B cell (primary cell): ENCODE measurements at regions not wholly inside any gene's neighbourhood (a gene's known extent, or its start where the extent isn't known, plus 50 kb on each side); places are given as distances from the start of the nearest gene placed in this dataset.

Source experiments
- EZH2 ChIP-seq: IDR thresholded peaks from 2 replicates; pipeline ENCODE4 v1.6.1; 2012; ENCODE audit warnings: borderline replicate concordance, low read depth, mild to moderate bottlenecking, moderate library complexity, low read length; ENCODE audit not compliant: insufficient read depth, poor library complexity, severe bottlenecking
- TF ChIP-seq, protein P1 (sequence below): fragments of 200-600 bp; IDR thresholded peaks from one replicate; pipeline ENCODE4 v1.8.0; 2022; ENCODE audit warnings: antibody characterized with exemption, mild to moderate bottlenecking

DNA sequence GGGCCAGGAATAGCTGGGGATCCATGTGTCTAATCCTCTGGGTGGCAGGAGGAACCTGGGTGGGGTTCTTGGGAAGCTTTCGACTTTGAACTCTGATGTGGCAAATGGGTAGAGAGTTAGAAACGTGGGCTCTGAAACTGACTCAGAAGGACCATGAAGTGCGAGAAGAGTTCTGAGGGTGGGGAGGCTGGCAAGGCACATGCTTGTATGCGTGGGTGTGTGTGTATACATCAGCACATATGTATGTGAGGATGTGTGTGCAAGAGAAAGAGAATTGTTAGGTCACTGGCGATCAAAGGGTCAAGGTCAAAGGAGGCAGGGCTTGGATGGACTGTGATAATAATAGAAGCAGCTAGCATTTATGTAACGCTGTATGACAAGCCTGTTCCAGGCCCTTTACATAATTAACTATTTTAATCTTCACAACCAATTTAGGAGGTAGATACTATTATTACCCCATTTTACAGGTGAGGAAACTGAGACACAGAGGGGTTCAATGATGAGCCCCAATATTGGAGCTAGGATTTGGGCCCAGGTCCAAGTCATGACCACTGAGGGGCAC lies 84.5 kb upstream of the POU3F1 start:
- TF ChIP-seq, protein P1, sequence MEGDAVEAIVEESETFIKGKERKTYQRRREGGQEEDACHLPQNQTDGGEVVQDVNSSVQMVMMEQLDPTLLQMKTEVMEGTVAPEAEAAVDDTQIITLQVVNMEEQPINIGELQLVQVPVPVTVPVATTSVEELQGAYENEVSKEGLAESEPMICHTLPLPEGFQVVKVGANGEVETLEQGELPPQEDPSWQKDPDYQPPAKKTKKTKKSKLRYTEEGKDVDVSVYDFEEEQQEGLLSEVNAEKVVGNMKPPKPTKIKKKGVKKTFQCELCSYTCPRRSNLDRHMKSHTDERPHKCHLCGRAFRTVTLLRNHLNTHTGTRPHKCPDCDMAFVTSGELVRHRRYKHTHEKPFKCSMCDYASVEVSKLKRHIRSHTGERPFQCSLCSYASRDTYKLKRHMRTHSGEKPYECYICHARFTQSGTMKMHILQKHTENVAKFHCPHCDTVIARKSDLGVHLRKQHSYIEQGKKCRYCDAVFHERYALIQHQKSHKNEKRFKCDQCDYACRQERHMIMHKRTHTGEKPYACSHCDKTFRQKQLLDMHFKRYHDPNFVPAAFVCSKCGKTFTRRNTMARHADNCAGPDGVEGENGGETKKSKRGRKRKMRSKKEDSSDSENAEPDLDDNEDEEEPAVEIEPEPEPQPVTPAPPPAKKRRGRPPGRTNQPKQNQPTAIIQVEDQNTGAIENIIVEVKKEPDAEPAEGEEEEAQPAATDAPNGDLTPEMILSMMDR = no peak
- TF ChIP-seq EZH2 = no peak
